HTR-8/SVneo (cell line): ENCODE measurements at regions not wholly inside any gene's neighbourhood (a gene's known extent, or its start where the extent isn't known, plus 50 kb on each side); places are given as distances from the start of the nearest gene placed in this dataset.
"Not testable (repeated sequence)": the region's sequence is repeated elsewhere in the genome, so short reads cannot be mapped to it uniquely, and the experiment has no call there.

Experiments used
- DNase-seq: peaks from one replicate; pipeline ENCODE4 v3.0.0; 2011; ENCODE audit warnings: low spot score, mixed read lengths; ENCODE audit not compliant: insufficient read length
- FAIRE-seq: peaks from 2 replicates; lab custom pipeline; 2011; peaks lifted over from hg19 to GRCh38; lab: Jason Lieb, UNC

DNA sequence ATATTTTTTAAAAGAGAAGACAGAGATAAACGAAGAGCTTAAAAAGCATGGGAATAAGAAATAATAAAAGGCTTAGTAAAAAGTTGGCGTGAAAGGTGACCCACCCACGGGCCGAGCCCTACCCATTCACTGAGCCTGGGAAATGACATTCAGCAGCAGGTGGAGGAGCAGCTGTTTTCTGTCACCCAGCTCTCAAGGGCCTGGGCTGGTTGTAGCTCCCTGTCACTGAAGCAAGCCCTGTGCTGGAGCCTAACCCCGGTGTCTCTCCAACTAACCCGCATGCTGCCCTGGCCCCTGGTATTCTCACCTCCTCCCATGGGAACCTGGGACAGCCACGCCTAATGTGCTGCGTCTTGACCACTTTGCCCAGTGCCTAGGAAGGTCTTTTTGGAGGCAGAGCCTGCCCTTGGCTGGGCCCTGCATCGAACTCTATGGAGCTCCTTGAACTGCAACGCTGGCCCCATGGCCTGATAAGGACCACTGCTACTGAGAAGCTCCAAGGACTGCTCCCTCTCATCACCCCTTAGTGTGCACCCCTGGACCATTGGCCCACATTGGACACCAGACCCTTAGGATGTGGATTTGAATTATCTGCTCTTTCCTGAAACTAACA, 68.8 kb upstream of the IYD start:
- DNase-seq (no peak), FAIRE-seq (no peak)

GRCh38 chr6:150301846-150302519, 66.8 kb upstream of the IYD start:
- FAIRE-seq (no peak), DNase-seq (peak; percentile 34)

DNA sequence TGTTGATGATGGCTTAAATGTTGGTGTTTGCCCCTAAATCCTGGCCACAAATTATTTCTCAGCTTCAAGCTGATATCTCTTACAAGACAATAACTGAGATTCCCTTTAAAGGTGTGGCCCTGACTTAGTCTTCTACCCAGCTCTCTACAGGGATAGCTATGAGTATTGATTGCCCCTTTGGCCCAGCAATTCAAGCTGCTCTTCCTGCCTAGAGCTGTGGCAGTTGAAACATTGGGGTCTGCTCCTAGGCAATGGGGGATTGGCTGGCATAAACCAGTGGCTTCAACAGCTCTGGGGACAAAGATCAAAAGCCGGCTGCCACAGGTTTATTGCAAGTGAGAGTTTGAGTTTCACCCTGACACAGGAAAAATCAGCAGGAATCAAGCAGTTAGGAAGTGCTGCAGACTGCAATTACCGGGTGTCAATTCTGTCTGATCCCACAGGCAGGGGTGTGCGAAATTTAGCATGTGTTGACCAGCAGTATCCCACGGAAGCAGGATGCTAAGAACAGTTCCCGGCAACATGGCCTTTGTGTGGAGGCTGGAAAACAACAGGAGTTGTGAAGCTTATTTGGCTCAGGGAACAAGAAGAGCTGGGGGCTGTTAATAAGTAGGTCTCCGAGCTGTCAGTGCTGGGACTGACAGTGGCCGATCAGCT, 66.2 kb upstream of the IYD start:
- no peak for DNase-seq
- no peak for FAIRE-seq

GRCh38 chr6:150303256-150303655, 65.6 kb upstream of the IYD start:
- FAIRE-seq (no peak), DNase-seq (no peak)

- DNase-seq, result no peak
- FAIRE-seq, result no peak
Observed at GRCh38 chr6:150304429-150304828, 64.4 kb upstream of the IYD start.

GRCh38 chr6:150306290-150306689, 62.5 kb upstream of the IYD start:
- FAIRE-seq (no peak), DNase-seq (no peak)

DNA sequence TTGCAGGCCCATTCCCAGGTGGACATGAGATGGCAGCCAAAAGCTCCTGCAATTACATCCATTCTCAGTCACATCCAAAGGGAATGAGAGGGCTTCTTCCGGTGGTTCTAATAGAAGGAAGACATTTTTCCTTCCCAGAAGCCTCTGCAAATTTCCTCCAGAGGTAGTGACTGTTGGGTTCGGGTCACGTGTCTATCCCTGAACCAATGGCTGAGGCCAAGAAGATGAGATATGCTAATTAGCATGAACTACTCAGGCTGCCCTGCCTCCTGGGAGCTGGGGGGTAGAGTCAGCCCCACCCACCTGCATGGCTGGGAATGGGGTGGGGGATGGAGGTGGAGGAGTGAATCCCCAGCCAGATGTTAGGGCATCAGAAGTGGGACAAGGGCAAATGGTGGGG, 61.3 kb upstream of the IYD start:
- FAIRE-seq (no peak), DNase-seq (no peak)

DNA sequence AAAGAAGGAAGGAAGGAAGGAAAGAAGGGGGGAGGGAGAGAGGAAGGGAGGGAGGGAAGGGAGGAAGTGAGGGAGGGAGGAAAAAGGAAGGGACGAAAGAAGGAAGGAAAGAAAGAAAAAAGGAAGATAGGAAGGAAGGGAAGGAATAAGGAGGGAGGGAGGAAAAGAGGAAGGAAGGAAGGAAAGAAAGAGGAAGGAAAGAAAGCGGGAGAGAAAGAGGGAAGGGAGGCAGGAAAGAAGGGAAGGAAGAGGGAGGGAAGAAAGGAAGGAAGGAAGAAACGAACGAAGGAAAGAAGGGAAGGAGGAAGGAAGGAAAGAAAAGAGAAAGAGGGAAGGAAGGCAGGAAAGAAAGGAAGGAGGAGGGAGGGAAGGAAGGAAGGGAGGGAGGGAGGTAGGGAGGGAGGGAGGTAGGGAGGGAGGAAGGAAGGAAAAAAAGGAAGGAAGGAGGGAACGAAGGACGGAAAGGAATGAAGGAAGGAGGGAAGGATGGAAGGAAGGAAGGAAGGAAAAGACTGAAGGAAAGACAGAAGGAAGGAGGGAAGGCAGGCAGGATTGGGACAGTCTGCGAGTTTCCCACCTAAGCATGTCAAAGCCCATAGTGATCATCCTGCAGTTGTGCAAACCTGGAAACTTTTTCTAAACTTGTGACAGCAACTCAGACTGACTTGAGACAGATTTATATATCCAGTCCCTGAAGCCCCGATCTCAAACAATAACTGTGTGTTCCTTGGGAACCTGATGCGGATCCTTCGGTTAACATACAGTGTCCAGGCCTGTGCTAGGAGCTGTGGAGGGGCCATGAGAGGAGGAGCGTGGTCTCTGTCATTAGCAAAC, 59.8 kb upstream of the IYD start:
- FAIRE-seq (no peak), DNase-seq (no peak)

DNA sequence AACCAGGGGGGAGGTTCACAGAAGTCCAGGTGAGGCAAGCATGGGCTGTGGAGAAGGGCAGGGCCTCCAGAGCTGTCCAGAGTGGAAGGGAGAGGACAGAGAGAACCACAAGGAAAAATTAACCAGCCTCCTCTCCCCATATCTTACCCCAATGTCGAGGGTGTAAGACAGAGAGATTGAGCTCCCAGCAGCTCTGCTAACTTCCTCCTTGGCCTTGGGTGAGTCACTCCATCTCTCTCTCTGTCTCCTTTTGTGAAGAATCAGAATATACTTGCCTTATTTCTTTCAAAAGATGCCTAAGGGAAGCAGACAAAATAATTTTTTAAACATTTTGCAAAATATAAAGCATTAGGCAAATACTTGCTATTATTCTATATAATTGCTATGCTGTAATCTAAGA, 58.3 kb upstream of the IYD start:
- DNase-seq, result no peak
- no peak for FAIRE-seq

GRCh38 chr6:150311149-150311944, 57.5 kb upstream of the IYD start:
- FAIRE-seq, DNase-seq: not testable (repeated sequence)

- no peak for FAIRE-seq
- no peak for DNase-seq
Observed at GRCh38 chr6:150312395-150312794, 56.4 kb upstream of the IYD start.

GRCh38 chr6:150312844-150313584, 55.8 kb upstream of the IYD start:
- DNase-seq, result no peak
- FAIRE-seq, result no peak

GRCh38 chr6:150313781-150314180, 55.0 kb upstream of the IYD start:
- DNase-seq, result no peak
- no peak for FAIRE-seq

GRCh38 chr6:150314230-150315188, 54.3 kb upstream of the IYD start:
- no peak for DNase-seq

DNA sequence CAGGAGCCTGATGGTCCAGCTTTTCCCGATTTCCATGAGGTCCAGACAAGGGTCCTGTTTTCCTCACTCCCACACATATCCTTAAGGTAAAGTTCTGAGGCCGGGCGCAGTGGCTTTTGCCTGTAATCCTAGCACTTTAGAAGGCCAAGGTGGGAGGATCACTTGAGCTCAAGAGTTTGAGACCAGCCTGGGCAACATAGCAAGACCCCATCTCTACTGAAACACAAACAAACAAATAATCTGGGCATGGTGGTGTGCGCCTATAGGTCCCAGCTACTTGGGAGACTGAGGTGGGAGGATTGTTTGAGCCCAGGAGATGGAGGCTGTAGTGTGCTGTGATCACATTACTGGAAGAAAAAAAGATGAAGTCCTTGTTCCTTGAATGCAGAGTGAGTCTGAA, 53.2 kb upstream of the IYD start:
- DNase-seq (no peak), FAIRE-seq (no peak)

More at GRCh38 chr6:150314230-150315188, 54.3 kb upstream of the IYD start:
- no peak for FAIRE-seq

DNA sequence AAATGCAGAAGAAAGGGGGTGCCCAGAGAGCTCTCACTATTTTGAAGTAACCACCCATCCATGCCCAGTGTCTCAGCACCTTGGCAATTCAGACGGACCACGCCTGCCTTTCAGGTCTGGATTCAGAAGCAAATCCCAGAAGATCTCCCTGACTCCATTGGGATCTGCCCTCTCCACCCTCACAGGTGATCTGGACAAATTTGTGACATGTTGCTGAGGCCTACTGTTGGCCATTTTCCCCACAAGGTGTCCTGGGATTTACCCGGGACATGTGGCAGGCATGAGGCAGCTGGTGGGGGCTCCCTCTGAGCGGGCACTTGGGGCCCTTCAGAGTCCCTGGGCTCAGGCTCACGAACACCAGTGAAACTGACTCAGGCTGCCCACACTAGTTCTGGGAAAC, 51.9 kb upstream of the IYD start:
- FAIRE-seq (no peak), DNase-seq (no peak)
